ENCODE measurements at regions not wholly inside any gene's neighbourhood (a gene's known extent, or its start where the extent isn't known, plus 50 kb on each side); places are given as distances from the start of the nearest gene placed in this dataset.

DNA sequence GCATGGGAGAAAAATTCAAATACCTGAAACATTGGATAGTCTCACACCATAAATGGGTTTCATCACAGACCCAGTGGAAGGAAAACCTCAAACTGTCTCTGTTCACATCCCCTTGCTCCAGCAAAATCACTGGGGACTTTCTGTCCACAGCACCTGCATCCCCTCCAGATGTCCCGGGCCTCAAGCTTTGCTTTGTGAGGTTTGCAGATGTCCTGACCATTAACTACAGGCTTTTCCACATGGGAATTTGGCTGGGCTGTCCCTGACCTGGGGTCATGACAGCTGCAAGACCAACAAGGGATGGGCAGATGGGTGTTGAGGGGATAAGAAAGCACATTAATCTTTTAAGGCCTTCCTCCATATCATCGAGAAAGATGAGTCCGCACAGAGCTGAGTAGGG lies 427.9 kb downstream of the TXNL1 start:
- DNase-seq, result no peak

DNA sequence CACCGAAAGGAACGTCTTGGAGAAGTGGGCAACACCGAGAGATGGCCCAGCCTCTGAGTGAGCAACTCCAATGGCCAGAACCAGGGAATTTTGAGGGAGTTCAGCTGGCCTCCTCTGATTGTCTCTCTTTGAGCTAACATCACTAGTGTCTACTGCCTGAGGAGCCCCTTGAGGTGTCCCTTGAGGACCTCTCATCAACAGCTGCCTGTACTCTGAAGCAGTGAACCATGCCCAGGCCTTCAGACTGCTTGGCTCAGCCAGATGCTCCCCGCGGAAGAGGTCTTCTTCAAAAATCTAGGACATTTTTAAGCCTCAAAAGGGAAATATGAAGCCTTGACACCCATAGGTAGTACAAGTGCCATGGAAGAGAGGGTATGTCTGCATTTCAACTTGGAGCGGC lies 430.4 kb downstream of the TXNL1 start:
- DNase-seq, result no peak

- DNase-seq, result no peak
Observed at GRCh38 chr18:56204052-56204451, 434.3 kb downstream of the TXNL1 start.

DNA sequence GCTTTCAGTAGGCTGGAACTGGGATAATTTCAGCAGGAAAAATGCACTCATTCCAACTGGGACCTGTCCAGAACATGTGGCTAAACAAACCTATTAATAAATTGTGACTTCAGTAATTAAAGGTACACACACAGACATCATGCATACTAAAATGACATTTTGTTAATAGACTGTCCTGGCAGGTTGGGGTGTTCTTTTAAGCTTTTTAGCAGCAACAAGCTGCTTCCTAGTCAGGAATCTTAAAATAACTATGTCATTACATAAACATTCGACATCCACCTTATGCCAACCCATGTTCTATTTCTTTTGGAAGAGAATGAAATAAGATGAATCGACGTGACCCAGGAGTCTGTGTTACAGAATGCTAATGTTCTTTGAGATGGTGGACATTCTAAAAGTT lies 435.7 kb downstream of the TXNL1 start:
- DNase-seq, result no peak

- no peak for DNase-seq
Observed at GRCh38 chr18:56200381-56200911, 437.9 kb downstream of the TXNL1 start.

- no peak for DNase-seq
Observed at GRCh38 chr18:56199580-56200330, 438.6 kb downstream of the TXNL1 start.

DNA sequence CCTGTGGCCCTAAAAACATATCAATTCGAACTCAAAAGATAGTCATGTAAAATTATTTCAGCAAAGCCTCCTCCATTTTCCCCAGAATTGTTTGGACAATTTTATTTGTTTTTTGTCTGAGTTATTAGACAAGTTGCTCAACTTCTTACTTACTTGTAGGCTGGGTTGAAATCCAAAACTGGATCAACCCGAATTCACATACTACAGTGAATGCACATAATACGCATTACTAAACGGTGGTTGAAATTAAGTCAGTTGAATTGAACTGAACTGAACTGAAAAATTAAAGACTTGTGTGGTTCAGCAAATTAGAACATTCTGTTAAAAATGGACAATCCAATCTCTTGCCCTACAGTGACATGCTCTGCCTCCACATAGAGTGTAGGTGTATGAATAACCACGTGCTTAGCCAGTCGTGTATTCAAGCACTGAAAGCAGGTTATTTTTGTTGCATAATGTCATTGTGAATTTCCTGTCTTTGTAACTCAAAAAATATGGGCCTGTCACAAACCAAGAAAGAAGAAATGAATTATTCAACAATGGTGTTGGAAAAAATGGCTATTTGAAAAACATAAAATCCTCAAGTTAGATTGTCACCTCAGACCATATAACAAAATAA lies 441.0 kb downstream of the TXNL1 start:
- DNase-seq, result no peak

DNA sequence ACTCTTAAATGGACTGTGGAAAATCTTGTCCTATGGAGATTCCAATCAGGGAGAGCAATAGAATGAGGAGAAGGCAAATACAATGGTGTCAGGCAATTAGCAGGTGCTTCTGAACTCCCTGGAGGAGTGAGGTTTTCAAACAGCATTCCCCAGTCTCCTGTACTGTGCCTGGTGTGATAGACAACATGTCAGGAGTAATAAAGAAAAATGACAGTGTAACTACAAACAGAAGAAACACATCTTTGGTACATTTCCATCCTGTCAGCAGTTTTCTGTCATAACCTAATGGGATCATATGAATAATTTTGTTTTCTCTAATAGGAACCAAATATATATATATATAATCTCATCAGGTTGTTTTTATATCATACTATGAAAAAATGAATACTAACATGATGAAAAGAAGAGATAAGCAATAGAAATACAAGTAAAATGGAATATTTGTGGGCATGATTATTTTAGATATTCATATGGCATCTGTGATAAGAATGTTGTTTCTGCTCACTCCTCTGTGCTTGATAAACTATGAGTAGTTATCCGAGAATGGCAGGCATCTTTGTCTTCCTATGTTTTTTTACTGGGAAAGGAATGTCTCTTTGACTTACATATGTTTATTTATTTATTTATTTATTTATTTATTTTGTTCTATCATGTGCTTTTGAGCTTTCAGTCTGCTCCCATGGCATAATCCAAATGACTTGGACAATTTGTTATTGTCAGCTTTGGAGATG lies 441.7 kb downstream of the TXNL1 start:
- DNase-seq, result no peak

- DNase-seq, result no peak
Observed at GRCh38 chr18:56191334-56191733, 447.1 kb downstream of the TXNL1 start.

- DNase-seq, result no peak
Observed at GRCh38 chr18:56189615-56190014, 448.8 kb downstream of the TXNL1 start.

GRCh38 chr18:56188529-56189275 lies 449.7 kb downstream of the TXNL1 start:
- DNase-seq, result no peak

DNA sequence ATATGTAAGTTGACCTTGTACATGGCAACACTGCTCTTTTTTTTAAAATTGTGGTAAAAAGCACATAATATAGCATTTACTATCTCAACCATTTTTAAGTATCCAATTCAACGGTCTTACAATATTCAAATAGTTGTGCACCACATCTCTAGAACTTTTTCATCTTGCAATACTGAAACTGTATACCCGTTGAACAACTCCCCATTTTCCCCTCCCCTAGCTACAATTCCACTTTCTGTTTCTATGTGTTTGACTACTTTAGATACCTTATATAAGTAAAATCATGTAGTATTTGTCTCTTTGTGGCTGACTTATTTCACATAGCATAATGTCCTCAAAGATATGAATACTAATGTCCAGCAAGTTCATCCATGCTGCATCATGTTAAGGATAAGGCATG lies 452.1 kb downstream of the TXNL1 start:
- no peak for DNase-seq

DNA sequence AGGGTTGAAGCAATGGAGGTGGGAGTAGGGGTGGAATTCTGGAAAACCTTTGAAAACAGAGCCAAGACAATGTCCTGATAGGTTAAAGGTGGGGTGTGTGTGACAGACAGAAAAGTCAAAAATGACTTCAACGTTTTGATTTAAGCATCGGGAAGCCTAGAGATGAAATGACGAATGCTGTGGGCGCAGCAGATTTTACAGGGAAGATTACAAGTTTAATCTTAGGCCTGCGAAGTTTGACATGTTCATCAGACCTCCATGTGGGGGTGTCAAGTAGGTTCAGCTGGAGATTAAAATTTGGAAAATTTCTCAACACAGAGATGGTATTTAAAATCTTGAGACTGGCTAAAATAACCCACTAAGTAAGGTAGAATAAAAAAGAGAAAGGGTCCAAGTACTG lies 453.3 kb downstream of the TXNL1 start:
- no peak for DNase-seq

DNA sequence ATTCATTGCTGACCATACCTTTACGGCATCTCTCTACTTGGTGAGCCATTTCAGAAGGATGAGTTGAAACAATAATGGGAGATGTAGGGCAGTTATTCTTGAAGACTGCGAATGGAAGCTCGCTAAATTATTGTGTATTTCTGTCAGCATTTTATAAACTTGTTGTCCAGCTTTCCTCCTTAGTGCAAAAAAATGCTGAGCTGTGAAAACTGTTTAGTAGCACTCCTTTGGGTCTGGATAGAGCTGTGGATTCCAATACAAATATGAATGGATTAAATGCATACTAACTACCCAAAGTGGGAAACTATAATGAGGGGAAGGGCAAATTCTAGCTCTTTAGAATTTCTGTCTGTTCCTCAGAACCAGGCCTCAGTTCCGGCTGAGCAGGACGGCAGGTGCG lies 461.6 kb downstream of the TXNL1 start:
- DNase-seq, result no peak

GRCh38 chr18:56175330-56176001 lies 462.9 kb downstream of the TXNL1 start:
- no peak for DNase-seq

DNA sequence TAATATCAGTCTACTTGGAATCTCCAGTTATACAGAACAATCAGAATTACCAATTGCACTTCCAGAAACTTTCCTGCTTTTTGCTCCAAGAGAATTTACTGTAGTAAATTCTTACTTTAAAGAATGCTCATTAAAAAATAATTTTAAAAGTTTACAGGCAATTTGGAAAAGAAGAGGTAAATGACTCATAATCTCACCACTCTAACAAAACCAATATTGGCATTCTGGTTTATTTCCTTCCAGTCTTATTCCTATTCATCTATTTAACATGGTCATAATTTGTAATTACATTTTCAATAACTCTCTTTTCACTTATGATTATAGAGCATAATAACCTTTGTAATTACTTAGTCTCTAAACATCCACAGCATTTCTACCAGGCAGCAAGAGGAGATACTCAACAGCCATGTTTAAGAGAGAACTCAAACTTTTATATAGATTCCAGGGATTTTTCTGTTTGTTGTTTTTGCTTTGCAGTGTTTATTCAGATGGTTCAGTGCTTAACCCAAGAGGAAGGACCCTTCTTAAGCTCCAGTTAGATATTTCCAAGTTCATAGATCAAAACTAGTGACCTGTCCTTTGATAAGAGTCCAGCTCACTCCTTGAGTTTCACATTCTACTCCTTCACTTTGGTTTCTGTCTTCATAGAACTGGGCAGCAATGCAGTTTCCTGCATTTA lies 464.7 kb downstream of the TXNL1 start:
- no peak for DNase-seq

- DNase-seq, result no peak
Observed at GRCh38 chr18:56172527-56172926, 465.9 kb downstream of the TXNL1 start.

DNA sequence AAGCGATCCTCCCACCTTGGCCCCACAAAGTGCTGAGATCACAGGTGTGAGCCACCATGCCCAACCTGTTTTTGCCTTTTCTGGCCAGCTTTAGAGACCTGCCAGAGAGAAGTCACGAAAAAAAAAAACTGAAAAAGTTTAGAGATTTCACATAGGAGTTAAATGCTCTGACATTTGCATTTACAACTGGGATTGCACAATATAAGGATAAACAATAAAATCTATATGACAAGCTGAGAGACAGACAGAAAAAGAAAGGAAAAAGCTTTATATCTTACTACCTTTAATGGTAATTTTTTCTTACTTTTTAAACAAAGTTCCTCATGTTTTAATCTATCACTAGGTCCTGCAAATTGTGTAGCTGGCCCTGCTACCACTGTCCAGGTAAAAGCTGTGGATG lies 466.5 kb downstream of the TXNL1 start:
- DNase-seq, result no peak

DNA sequence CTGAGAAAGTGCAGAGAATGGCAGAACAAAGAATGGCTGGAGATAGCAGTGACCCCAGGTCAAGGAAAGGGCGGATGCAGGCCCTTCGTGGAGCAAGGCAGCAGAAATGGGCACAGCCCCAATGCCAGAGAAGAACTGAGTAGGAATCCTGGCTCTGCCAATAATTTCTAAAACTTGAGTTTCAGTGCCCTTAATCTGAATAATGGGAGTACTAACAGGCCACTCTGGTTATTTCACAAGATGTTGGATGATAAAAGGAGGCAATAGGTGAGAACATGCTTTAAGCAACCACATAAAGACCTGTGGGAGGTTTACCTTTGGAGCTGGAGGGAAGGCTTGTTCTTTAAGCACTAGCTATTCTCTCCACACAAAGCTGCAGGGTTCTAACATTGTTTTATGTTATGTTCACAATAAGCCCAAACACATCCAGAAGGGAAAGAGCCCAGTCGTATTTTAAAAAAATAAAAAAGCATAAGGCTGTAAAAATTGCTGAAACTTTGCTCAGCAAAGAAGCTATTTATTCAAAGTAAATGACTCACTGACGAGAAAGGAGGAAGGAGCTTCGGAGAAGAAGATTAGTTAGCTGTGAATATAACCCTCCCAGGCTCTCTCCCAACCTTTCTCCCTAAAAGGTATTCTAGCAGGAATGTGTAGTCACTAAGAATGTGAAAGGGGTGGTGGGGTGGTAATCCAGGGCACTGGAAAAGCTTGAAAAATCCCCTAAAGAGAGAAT lies 470.2 kb downstream of the TXNL1 start:
- no peak for DNase-seq

DNA sequence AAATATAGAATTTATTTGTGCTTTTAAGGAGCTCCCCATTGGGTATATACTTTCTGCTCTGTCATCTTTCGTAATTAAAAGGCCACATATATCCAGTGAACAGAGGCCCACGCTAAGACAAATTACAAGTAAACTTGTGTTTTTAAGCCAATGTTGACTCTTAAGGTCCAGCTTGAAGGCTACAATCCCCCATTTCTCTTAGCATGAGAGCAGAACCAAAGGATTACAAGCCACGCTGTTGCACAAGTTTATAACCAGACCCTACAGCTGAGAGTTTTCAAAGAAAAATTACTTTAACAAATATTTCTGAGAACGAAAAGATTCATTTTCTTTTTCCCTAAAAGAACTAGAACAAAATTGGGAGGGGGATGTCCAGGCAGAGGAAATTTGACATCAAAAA lies 471.0 kb downstream of the TXNL1 start:
- DNase-seq, result no peak

GRCh38 chr18:56166914-56167313 lies 471.5 kb downstream of the TXNL1 start:
- no peak for DNase-seq

All from NCI-H146 (cell line).